GM23248 (cell line): ENCODE measurements at regions not wholly inside any gene's neighbourhood (a gene's known extent, or its start where the extent isn't known, plus 50 kb on each side); places are given as distances from the start of the nearest gene placed in this dataset.

Source experiments
- DNase-seq: peaks from one replicate; pipeline ENCODE4 v3.0.0-alpha.2; 2015
- H2AFZ ChIP-seq: fragments of 200-600 bp; sonication (generic); 2 replicates; pipeline ENCODE4 v1.6.1; 2016; ENCODE audit warnings: antibody characterized with exemption
- H3F3A ChIP-seq: fragments of 200-600 bp; sonication (generic); 2 replicates; pipeline ENCODE4 v1.6.1; 2016; ENCODE audit warnings: mild to moderate bottlenecking, antibody characterized with exemption, mixed run types; ENCODE audit not compliant: insufficient read depth
- H3K27ac ChIP-seq: fragments of 200-600 bp; sonication (generic); 2 replicates; pipeline ENCODE4 v1.5.1; 2016; ENCODE audit warnings: mild to moderate bottlenecking
- H3K27me3 ChIP-seq: fragments of 200-600 bp; sonication (generic); replicated peaks from 2 replicates; pipeline ENCODE4 v1.6.1; 2016; ENCODE audit warnings: mild to moderate bottlenecking; ENCODE audit not compliant: insufficient read depth
- H3K36me3 ChIP-seq: fragments of 200-600 bp; sonication (generic); 2 replicates; pipeline ENCODE4 v1.6.1; 2016; ENCODE audit warnings: low read depth, mild to moderate bottlenecking
- H3K4me1 ChIP-seq: fragments of 200-600 bp; sonication (generic); 2 replicates; pipeline ENCODE4 v1.6.1; 2016; ENCODE audit warnings: mild to moderate bottlenecking; ENCODE audit not compliant: insufficient read depth
- H3K4me2 ChIP-seq: fragments of 200-600 bp; sonication (generic); one replicate; pipeline ENCODE4 v1.6.1; 2016; ENCODE audit warnings: mild to moderate bottlenecking; ENCODE audit not compliant: unreplicated experiment
- H3K4me3 ChIP-seq: fragments of 200-600 bp; sonication (generic); 2 replicates; pipeline ENCODE4 v1.5.1; 2016; ENCODE audit warnings: mild to moderate bottlenecking
- H3K79me2 ChIP-seq: fragments of 200-600 bp; sonication (generic); 2 replicates; pipeline ENCODE4 v1.6.1; 2016; ENCODE audit warnings: mild to moderate bottlenecking; ENCODE audit not compliant: insufficient read depth
- H3K9ac ChIP-seq: fragments of 200-600 bp; sonication (generic); 2 replicates; pipeline ENCODE4 v1.6.1; 2016; ENCODE audit warnings: mild to moderate bottlenecking
- H3K9me2 ChIP-seq: fragments of 200-600 bp; sonication (generic); 2 replicates; pipeline ENCODE4 v1.6.1; 2016; ENCODE audit warnings: mixed run types, mild to moderate bottlenecking, moderate library complexity; ENCODE audit not compliant: insufficient read depth
- H3K9me3 ChIP-seq: fragments of 200-600 bp; sonication (generic); one replicate; pipeline ENCODE4 v1.6.1; 2017; ENCODE audit warnings: low read depth
- H4K20me1 ChIP-seq: fragments of 200-600 bp; sonication (generic); 2 replicates; pipeline ENCODE4 v1.6.0; 2016; ENCODE audit not compliant: insufficient read depth
- EZH2 ChIP-seq: fragments of 200-600 bp; sonication (generic); IDR thresholded peaks from 2 replicates; pipeline ENCODE4 v1.6.1; 2018; ENCODE audit warnings: antibody characterized with exemption, mild to moderate bottlenecking; ENCODE audit not compliant: insufficient read depth, poor library complexity, severe bottlenecking
- EZH2phosphoT487 ChIP-seq: fragments of 200-600 bp; sonication (generic); IDR thresholded peaks from 2 replicates; pipeline ENCODE4 v1.6.1; 2018; ENCODE audit warnings: antibody characterized with exemption, moderate library complexity, mild to moderate bottlenecking, low read depth; ENCODE audit not compliant: insufficient read depth
- WGBS, 2 experiments: methylation state at CpG; one replicate each; pipeline ENCODE4 v1.1.6; 2015 to 2017; ENCODE audit warnings: low lambda C conversion rate in 2 of 2, low coverage in 1 of 2; ENCODE audit errors: missing lambda C conversion rate in 2 of 2; 5-methylcytosine and 5-hydroxymethylcytosine counted together
- in situ Hi-C: fragments of 300-500 bp; cut with MboI; formaldehyde crosslinking; loops from 2 replicates; pipeline ENCODE4 v1.15.0; 2020

DNA sequence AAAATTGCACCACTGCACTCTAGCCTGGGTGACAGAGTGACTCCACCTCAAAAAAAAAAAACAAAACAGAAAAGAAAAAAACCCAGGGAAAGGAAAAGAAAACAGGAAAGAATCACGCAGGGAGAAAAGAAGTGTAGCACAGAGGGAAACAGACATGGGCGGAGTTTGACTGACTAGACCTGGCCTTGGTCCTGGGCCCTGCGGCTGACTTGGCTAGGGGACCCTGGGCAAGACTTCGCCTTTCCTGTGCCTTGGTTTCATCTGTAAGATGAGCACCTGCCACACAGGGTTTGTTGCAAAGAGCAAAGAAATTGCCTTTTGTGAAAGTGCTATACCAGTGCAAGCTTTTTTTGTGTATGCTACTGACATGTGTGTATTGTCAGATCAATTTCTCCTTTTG is 71.3 kb upstream of the KCNG1 start:
- Histone ChIP-seq H3K4me1 (peaks cover 6% of the 10 kb centered on the region; the same call in 1 of the 2 replicates), H3K36me3 (no peaks in the 10 kb centered on the region), H3K79me2 (no peaks in the 10 kb centered on the region), H3K9ac (no peak overlapping the region), H4K20me1 (no peaks in the 10 kb centered on the region), H3K9me3 (no peaks in the 10 kb centered on the region), H2AFZ (no peak overlapping the region), H3K4me3 (no peak overlapping the region), H3K27ac (no peak overlapping the region), H3F3A (no peaks in the 10 kb centered on the region), H3K9me2 (no peaks in the 10 kb centered on the region), H3K27me3 (peaks cover 79% of the 10 kb centered on the region), H3K4me2 (no peak overlapping the region)
- in situ Hi-C loops = no loop called here
- 16 to 17% methylated on average over 4 of the region's 4 CpGs for WGBS, 2 experiments
- peak; percentile 23 for DNase-seq
- TF ChIP-seq EZH2 = no peak
- no peak for TF ChIP-seq EZH2phosphoT487

DNA sequence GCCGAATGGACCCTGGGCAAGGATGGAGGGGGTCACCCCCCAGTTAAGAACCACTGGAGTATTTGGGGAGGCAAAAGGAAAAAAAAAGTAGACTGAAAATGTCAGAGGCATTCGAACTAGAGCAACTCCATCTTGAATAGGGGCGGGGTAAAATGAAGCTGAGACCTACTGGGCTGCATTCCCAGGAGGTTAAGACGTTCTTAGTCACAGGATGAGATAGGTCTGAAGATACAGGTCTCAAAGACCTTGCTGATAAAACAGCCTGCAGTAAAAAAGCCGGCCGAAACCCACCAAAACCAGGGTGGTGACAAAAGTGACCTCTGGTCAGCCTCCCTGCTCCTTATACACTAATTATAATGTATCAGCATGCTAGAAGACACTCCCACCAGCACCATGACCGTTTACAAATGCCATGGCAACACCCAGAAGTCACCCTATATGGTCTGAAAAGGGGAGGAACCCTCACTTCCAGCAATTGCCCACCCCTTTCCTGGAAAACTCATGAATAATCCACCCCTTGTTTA is 70.4 kb upstream of the KCNG1 start:
- no peak overlapping the region for H3K27ac ChIP-seq
- no peak overlapping the region for H3K9ac ChIP-seq
- H3K36me3 ChIP-seq = no peaks in the 10 kb centered on the region
- H3K27me3 ChIP-seq = peaks cover 80% of the 10 kb centered on the region
- no peaks in the 10 kb centered on the region for H3K79me2 ChIP-seq
- DNase-seq = no peak
- no peaks in the 10 kb centered on the region for H4K20me1 ChIP-seq
- H3K9me2 ChIP-seq = no peaks in the 10 kb centered on the region
- WGBS, 2 experiments = 62 to 66% methylated on average over 7 of the region's 7 CpGs
- no peak overlapping the region for H3K4me2 ChIP-seq
- no peaks in the 10 kb centered on the region for H3K9me3 ChIP-seq
- TF ChIP-seq EZH2 (no peak), EZH2phosphoT487 (no peak)
- no peak overlapping the region for H3K4me3 ChIP-seq
- peaks cover 6% of the 10 kb centered on the region; the same call in 1 of the 2 replicates for H3K4me1 ChIP-seq
- no peaks in the 10 kb centered on the region for H3F3A ChIP-seq
- in situ Hi-C loops = no loop called here
- no peak overlapping the region for H2AFZ ChIP-seq

GRCh38 chr20:51092338-51092737 is 69.4 kb upstream of the KCNG1 start:
- H3K4me2 ChIP-seq = no peak overlapping the region
- in situ Hi-C loops = no loop called here

DNA sequence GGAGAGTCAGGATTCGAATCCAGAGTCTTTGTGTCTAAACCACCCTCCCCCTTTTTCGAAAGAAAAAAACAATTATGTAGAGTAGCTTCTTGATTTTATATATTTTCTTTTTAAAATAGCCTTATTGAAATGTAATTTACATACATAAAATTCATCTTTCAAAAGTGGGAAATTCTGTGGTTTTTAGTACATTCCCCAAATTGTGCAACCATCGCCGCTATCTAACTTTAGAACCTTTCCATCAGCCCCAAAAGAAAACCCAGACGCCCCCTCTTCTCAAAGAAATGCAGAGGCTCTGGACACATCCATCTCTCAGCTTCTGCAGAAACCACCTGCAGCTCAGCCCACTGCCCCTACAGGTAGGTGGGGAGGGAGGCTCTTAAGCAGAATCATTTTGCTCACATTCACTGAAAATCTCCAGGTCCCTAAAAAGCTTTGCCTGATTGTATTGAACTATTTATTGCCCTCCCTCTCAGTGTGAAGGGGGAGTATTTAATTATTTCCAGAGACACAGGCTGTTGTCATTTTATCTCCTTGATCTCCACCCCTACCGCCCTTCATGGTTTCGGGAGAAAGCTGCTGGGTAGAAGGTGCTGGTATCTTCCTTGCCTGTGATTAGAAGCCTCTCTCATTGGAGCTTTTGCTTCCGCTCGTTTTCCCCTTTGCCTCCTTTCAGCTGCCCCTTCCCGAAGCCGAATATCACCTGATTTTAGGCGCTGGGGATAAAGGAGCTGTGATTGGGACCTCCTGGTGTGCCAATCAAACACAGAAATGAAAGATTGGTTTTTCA is 68.7 kb upstream of the KCNG1 start:
- Histone ChIP-seq H3K4me3 (no peak overlapping the region), H2AFZ (no peak overlapping the region), H4K20me1 (no peaks in the 10 kb centered on the region), H3K4me2 (no peak overlapping the region), H3K27ac (no peak overlapping the region), H3K9me2 (no peaks in the 10 kb centered on the region), H3K9ac (no peak overlapping the region), H3K4me1 (peaks cover 6% of the 10 kb centered on the region; the same call in 1 of the 2 replicates), H3K27me3 (peaks cover 84% of the 10 kb centered on the region), H3K9me3 (no peaks in the 10 kb centered on the region), H3K36me3 (no peaks in the 10 kb centered on the region), H3K79me2 (no peaks in the 10 kb centered on the region), H3F3A (no peaks in the 10 kb centered on the region)
- no peak for DNase-seq
- peak; percentile 69 for TF ChIP-seq EZH2
- 0 out of 2 replicates have a peak, but pooled peaks have one; percentile 6 for TF ChIP-seq EZH2phosphoT487
- in situ Hi-C loops = no loop called here
- 15 to 17% methylated on average over 12 of the region's 12 CpGs for WGBS, 2 experiments

More at GRCh38 chr20:51092338-51092737, 69.4 kb upstream of the KCNG1 start:
- peaks cover 80% of the 10 kb centered on the region for H3K27me3 ChIP-seq
- H2AFZ ChIP-seq = no peak overlapping the region
- H3K9me3 ChIP-seq = no peaks in the 10 kb centered on the region
- no peak overlapping the region for H3K9ac ChIP-seq
- H3K79me2 ChIP-seq = no peaks in the 10 kb centered on the region
- no peak for TF ChIP-seq EZH2
- TF ChIP-seq EZH2phosphoT487 = no peak
- H3F3A ChIP-seq = no peaks in the 10 kb centered on the region
- H3K4me3 ChIP-seq = no peak overlapping the region
- 37 to 48% methylated on average over 3 to 4 of the region's 4 CpGs for WGBS, 2 experiments
- H3K36me3 ChIP-seq = no peaks in the 10 kb centered on the region
- H3K4me1 ChIP-seq = peaks cover 6% of the 10 kb centered on the region; the same call in 1 of the 2 replicates
- H3K9me2 ChIP-seq = no peaks in the 10 kb centered on the region
- H4K20me1 ChIP-seq = no peaks in the 10 kb centered on the region
- H3K27ac ChIP-seq = no peak overlapping the region
- DNase-seq = no peak
